ENCODE measurements at regions not wholly inside any gene's neighbourhood (a gene's known extent, or its start where the extent isn't known, plus 50 kb on each side); places are given as distances from the start of the nearest gene placed in this dataset.
"Not testable (repeated sequence)": the region's sequence is repeated elsewhere in the genome, so short reads cannot be mapped to it uniquely, and the experiment has no call there.

GRCh38 chr12:131206630-131207299, 253.1 kb downstream of the ADGRD1 start:
- not testable (repeated sequence) for TF ChIP-seq SUZ12 (IDR thresholded peaks at IDR 0.05); TARDBP (IDR thresholded peaks at IDR 0.05); LEF1 (IDR thresholded peaks at IDR 0.05; ENCODE audit: borderline replicate concordance); ELF4 (IDR thresholded peaks at IDR 0.05); BHLHE40 (IDR thresholded peaks at IDR 0.05; ENCODE audit: borderline replicate concordance); FOXM1 (IDR thresholded peaks at IDR 0.05; ENCODE audit: borderline replicate concordance); FOXK2 (IDR thresholded peaks at IDR 0.05); SP1 (IDR thresholded peaks at IDR 0.05); FOXA1 (IDR thresholded peaks at IDR 0.05); PKNOX1 (IDR thresholded peaks at IDR 0.05); ZNF384 (IDR thresholded peaks at IDR 0.05); NFRKB (IDR thresholded peaks at IDR 0.05); CTBP1 (IDR thresholded peaks at IDR 0.05; ENCODE audit: borderline replicate concordance)
